ENCODE measurements at regions not wholly inside any gene's neighbourhood (a gene's known extent, or its start where the extent isn't known, plus 50 kb on each side); places are given as distances from the start of the nearest gene placed in this dataset.

- Histone ChIP-seq H3K27ac (ENCODE audit: low read depth) (no peak overlapping the region), H3K4me2 (no peak overlapping the region), H2AFZ (no peak overlapping the region), H3K4me3 (no peak overlapping the region), H4K20me1 (replicated peaks; ENCODE audit: insufficient read depth) (no peaks in the 10 kb centered on the region), H3K36me3 (ENCODE audit: insufficient read depth) (no peaks in the 10 kb centered on the region), H3F3A (replicated peaks; ENCODE audit: low read depth) (no peaks in the 10 kb centered on the region), H3K9me2 (ENCODE audit: insufficient read depth) (peaks cover 2% of the 10 kb centered on the region; the same call in 1 of the 2 replicates), H3K27me3 (ENCODE audit: insufficient read depth) (no peaks in the 10 kb centered on the region), H3K79me2 (replicated peaks; ENCODE audit: insufficient read depth) (no peaks in the 10 kb centered on the region), H3K4me1 (ENCODE audit: insufficient read depth) (no peaks in the 10 kb centered on the region)
- H3K4me3 Mint-ChIP-seq, result no peak overlapping the region
- no peaks in the 10 kb centered on the region for H3K9me3 Mint-ChIP-seq
- TF ChIP-seq JUNB (IDR thresholded peaks at IDR 0.05; ENCODE audit: unreplicated experiment) (no peak), REST (IDR thresholded peaks at IDR 0.05; ENCODE audit: unreplicated experiment) (no peak), ZNF114 (CRISPR knock-in tag; IDR thresholded peaks at IDR 0.05) (no peak), CREB1 (CRISPR knock-in tag; IDR thresholded peaks at IDR 0.05; ENCODE audit: low read depth) (no peak), ZNF331 (CRISPR knock-in tag; IDR thresholded peaks at IDR 0.05; ENCODE audit: low read depth) (no peak), STAT1 (IDR thresholded peaks at IDR 0.05; ENCODE audit: unreplicated experiment) (no peak), NANOG (IDR thresholded peaks at IDR 0.05; ENCODE audit: borderline replicate concordance) (no peak), POLR2AphosphoS5 (IDR thresholded peaks at IDR 0.05; ENCODE audit: low read depth) (no peak), ETS1 (IDR thresholded peaks at IDR 0.05) (no peak)
- TF ChIP-seq, protein P1, sequence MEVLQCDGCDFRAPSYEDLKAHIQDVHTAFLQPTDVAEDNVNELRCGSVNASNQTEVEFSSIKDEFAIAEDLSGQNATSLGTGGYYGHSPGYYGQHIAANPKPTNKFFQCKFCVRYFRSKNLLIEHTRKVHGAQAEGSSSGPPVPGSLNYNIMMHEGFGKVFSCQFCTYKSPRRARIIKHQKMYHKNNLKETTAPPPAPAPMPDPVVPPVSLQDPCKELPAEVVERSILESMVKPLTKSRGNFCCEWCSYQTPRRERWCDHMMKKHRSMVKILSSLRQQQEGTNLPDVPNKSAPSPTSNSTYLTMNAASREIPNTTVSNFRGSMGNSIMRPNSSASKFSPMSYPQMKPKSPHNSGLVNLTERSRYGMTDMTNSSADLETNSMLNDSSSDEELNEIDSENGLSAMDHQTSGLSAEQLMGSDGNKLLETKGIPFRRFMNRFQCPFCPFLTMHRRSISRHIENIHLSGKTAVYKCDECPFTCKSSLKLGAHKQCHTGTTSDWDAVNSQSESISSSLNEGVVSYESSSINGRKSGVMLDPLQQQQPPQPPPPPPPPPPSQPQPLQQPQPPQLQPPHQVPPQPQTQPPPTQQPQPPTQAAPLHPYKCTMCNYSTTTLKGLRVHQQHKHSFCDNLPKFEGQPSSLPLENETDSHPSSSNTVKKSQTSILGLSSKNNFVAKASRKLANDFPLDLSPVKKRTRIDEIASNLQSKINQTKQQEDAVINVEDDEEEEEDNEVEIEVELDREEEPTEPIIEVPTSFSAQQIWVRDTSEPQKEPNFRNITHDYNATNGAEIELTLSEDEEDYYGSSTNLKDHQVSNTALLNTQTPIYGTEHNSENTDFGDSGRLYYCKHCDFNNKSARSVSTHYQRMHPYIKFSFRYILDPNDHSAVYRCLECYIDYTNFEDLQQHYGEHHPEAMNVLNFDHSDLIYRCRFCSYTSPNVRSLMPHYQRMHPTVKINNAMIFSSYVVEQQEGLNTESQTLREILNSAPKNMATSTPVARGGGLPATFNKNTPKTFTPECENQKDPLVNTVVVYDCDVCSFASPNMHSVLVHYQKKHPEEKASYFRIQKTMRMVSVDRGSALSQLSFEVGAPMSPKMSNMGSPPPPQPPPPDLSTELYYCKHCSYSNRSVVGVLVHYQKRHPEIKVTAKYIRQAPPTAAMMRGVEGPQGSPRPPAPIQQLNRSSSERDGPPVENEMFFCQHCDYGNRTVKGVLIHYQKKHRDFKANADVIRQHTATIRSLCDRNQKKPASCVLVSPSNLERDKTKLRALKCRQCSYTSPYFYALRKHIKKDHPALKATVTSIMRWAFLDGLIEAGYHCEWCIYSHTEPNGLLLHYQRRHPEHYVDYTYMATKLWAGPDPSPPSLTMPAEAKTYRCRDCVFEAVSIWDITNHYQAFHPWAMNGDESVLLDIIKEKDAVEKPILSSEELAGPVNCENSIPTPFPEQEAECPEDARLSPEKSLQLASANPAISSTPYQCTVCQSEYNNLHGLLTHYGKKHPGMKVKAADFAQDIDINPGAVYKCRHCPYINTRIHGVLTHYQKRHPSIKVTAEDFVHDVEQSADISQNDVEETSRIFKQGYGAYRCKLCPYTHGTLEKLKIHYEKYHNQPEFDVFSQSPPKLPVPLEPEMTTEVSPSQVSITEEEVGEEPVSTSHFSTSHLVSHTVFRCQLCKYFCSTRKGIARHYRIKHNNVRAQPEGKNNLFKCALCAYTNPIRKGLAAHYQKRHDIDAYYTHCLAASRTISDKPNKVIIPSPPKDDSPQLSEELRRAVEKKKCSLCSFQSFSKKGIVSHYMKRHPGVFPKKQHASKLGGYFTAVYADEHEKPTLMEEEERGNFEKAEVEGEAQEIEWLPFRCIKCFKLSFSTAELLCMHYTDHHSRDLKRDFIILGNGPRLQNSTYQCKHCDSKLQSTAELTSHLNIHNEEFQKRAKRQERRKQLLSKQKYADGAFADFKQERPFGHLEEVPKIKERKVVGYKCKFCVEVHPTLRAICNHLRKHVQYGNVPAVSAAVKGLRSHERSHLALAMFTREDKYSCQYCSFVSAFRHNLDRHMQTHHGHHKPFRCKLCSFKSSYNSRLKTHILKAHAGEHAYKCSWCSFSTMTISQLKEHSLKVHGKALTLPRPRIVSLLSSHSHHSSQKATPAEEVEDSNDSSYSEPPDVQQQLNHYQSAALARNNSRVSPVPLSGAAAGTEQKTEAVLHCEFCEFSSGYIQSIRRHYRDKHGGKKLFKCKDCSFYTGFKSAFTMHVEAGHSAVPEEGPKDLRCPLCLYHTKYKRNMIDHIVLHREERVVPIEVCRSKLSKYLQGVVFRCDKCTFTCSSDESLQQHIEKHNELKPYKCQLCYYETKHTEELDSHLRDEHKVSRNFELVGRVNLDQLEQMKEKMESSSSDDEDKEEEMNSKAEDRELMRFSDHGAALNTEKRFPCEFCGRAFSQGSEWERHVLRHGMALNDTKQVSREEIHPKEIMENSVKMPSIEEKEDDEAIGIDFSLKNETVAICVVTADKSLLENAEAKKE (CRISPR knock-in tag; IDR thresholded peaks at IDR 0.05), result no peak
- ATAC-seq (no peak), DNase-seq (ENCODE audit: low spot score) (no peak)
- H3K36me3 Mint-ChIP-seq (ENCODE audit: low read depth), result no peaks in the 10 kb centered on the region
- no peak overlapping the region for H3K27ac Mint-ChIP-seq
- H3K27me3 Mint-ChIP-seq (ENCODE audit: insufficient read depth, low read depth, poor library complexity), result peaks cover 5% of the 10 kb centered on the region
- H3K4me1 Mint-ChIP-seq, result no peaks in the 10 kb centered on the region
These were observed 138.1 kb upstream of the RAP2B start for GRCh38 chr3:153023896-153024295.

Measured in GM23338 (cell line).